ENCODE measurements at regions not wholly inside any gene's neighbourhood (a gene's known extent, or its start where the extent isn't known, plus 50 kb on each side); places are given as distances from the start of the nearest gene placed in this dataset.

DNA sequence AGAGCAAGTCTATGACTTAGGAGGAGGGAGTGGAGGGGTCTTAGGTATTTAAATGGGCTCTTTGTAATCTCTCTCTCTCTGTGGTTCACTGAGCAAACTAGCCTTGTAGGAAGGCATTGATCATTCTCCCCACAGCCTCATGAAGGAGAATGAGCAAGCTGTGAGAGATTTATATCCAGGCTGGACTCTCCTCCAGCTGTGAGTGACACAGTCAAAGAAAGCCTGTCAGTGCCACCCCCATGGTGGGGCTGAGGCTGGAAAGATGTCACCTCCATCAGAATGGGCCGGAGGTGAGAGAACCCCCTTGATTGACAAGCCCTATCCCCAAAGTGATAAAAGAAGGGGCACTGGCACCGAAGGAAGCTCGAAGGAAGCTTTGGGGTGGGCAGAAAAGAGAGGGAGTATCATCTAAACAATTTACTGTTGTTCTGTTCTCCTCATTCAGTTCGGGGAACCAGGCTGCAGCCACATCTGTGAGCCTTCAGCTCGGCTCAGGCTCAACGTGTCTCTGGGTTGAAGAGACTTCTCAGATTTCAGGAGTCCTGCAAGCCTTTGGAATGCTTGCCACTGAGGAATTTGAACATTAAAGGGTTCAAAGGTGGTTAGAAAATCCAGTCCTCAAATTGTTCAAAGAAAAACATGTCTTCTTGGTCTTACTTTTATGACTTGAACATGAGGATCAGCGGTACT, 538.2 kb upstream of the ZNF462 start:
- Histone ChIP-seq H3K4me1 (ENCODE audit: control insufficient read depth, insufficient read depth, low read length) (peaks cover 7% of the 10 kb centered on the region; the same call in 1 of the 2 replicates), H3K27me3 (ENCODE audit: control insufficient read depth, insufficient read depth, low read length) (no peaks in the 10 kb centered on the region), H3K9me3 (ENCODE audit: control insufficient read depth, insufficient read depth, low read depth, low read length) (no peaks in the 10 kb centered on the region), H3K4me3 (ENCODE audit: low read depth, low read length) (no peak overlapping the region), H3K9ac (ENCODE audit: low read length) (no peak overlapping the region), H3K36me3 (ENCODE audit: control insufficient read depth, insufficient read depth, low read length) (no peaks in the 10 kb centered on the region), H3K27ac (ENCODE audit: low read depth, low read length) (no peak overlapping the region)

DNA sequence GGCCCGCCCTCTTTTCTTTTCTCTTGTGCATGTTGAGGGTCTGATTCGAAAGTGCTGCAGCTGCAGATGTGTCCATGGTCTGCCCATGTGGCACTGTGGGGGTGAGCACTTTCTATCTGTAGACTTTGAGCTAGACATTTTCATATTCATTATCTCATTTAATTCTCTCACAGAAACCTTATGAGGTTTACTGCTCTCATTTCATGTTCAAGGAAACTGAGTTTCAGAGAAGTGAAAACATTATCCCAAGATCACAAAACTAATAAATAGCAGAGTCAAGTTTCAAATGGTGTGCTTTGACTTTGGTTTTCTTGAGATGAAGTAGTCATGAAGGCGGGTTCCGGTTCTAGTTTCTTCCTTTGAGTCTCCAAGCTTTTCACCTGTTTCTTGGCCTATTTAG, 536.5 kb upstream of the ZNF462 start:
- Histone ChIP-seq H3K27me3 (ENCODE audit: control insufficient read depth, insufficient read depth, low read length) (no peaks in the 10 kb centered on the region), H3K4me3 (ENCODE audit: low read depth, low read length) (no peak overlapping the region), H3K9ac (ENCODE audit: low read length) (no peak overlapping the region), H3K36me3 (ENCODE audit: control insufficient read depth, insufficient read depth, low read length) (no peaks in the 10 kb centered on the region), H3K4me1 (ENCODE audit: control insufficient read depth, insufficient read depth, low read length) (peaks cover 7% of the 10 kb centered on the region; the same call in 1 of the 2 replicates), H3K27ac (ENCODE audit: low read depth, low read length) (no peak overlapping the region), H3K9me3 (ENCODE audit: control insufficient read depth, insufficient read depth, low read depth, low read length) (no peaks in the 10 kb centered on the region)

DNA sequence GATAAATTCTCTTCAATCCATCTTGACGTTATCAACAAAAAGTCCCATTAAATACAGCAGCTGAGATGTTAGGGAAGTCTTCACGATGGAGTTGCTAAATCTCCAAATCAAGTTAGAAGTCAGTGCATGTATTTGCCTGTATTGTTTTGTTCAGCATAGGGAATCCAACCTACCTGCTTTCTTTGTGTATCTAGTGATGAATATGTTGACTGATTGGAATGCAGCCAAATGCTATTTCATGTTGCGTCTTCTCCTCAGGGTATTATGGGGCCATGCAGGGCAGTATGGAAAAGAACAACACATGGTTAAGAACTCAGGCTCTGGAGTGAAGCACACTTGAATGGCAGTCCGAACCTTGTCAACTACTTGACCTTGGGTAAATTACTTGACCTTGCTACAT, 529.5 kb upstream of the ZNF462 start:
- H3K4me1 ChIP-seq (ENCODE audit: control insufficient read depth, insufficient read depth, low read length) = no peaks in the 10 kb centered on the region
- no peak overlapping the region for H3K27ac ChIP-seq (ENCODE audit: low read depth, low read length)
- H3K36me3 ChIP-seq (ENCODE audit: control insufficient read depth, insufficient read depth, low read length) = no peaks in the 10 kb centered on the region
- no peak overlapping the region for H3K9ac ChIP-seq (ENCODE audit: low read length)
- no peaks in the 10 kb centered on the region for H3K9me3 ChIP-seq (ENCODE audit: control insufficient read depth, insufficient read depth, low read depth, low read length)
- no peak overlapping the region for H3K4me3 ChIP-seq (ENCODE audit: low read depth, low read length)
- no peaks in the 10 kb centered on the region for H3K27me3 ChIP-seq (ENCODE audit: control insufficient read depth, insufficient read depth, low read length)

DNA sequence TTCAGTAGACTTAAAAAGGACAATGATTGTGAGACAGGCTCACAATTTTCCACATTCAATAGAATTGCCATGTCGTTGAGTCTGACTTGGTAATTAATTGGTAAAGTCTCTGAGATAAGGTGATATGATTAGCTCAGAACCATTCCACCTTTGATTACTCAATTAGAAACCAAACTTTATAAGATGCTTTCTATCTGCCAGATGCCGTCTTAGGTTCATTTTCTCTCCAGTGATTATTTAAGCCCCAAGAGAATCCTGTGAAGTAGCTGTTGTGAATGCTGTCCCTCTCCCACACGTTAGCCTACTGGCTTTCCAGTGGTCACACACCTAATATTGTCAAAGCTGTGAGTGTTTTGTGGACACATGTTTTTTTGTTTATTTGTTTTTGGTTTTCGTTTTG, 528.9 kb upstream of the ZNF462 start:
- Histone ChIP-seq H3K4me1 (ENCODE audit: control insufficient read depth, insufficient read depth, low read length) (no peaks in the 10 kb centered on the region), H3K4me3 (ENCODE audit: low read depth, low read length) (no peak overlapping the region), H3K27me3 (ENCODE audit: control insufficient read depth, insufficient read depth, low read length) (no peaks in the 10 kb centered on the region), H3K9ac (ENCODE audit: low read length) (no peak overlapping the region), H3K36me3 (ENCODE audit: control insufficient read depth, insufficient read depth, low read length) (no peaks in the 10 kb centered on the region), H3K27ac (ENCODE audit: low read depth, low read length) (no peak overlapping the region), H3K9me3 (ENCODE audit: control insufficient read depth, insufficient read depth, low read depth, low read length) (no peaks in the 10 kb centered on the region)

DNA sequence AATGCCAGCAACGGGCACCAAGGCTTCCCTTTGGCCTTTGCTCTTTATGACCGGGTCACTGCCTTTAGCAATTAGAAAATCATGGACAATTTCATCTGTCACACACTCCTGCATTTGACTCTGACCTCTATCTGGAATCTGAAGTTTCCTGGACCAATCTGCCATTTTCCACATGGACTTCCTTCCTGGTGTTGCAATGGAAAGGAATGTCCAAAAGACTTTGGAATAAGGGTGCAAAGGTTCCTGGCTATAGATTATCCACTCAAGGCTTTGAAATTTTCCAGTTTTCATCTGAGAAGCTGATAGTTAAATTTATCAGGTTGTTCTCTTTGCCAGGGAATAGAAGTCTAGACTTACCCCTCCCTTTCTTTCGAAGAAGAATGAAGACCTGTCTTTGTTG, 523.1 kb upstream of the ZNF462 start:
- Histone ChIP-seq H3K27me3 (ENCODE audit: control insufficient read depth, insufficient read depth, low read length) (no peaks in the 10 kb centered on the region), H3K4me3 (ENCODE audit: low read depth, low read length) (no peak overlapping the region), H3K9ac (ENCODE audit: low read length) (no peak overlapping the region), H3K27ac (ENCODE audit: low read depth, low read length) (no peak overlapping the region), H3K36me3 (ENCODE audit: control insufficient read depth, insufficient read depth, low read length) (no peaks in the 10 kb centered on the region), H3K4me1 (ENCODE audit: control insufficient read depth, insufficient read depth, low read length) (no peaks in the 10 kb centered on the region), H3K9me3 (ENCODE audit: control insufficient read depth, insufficient read depth, low read depth, low read length) (no peaks in the 10 kb centered on the region)

DNA sequence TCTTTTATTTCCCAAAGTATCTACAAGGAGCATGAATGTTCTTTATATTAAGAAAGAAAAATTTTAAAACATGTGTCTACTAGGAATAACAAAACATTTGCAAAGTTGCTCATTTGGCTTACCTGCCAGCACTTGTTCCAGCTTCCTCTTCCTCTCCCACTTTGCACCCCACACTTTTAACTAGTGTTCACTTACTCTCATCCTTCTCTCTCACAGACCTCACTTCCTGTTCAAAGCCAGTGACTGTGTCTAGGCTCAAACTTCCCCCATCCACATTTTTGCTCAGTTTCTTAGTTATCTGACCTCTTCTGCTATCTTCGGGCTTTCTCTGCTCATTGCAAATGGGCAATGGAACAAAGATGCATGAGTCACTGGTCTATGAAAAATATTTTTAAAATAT, 512.2 kb upstream of the ZNF462 start:
- H3K4me1 ChIP-seq (ENCODE audit: control insufficient read depth, insufficient read depth, low read length) = no peaks in the 10 kb centered on the region
- no peak overlapping the region for H3K27ac ChIP-seq (ENCODE audit: low read depth, low read length)
- H3K9ac ChIP-seq (ENCODE audit: low read length) = no peak overlapping the region
- H3K36me3 ChIP-seq (ENCODE audit: control insufficient read depth, insufficient read depth, low read length) = no peaks in the 10 kb centered on the region
- H3K4me3 ChIP-seq (ENCODE audit: low read depth, low read length) = no peak overlapping the region
- no peaks in the 10 kb centered on the region for H3K9me3 ChIP-seq (ENCODE audit: control insufficient read depth, insufficient read depth, low read depth, low read length)
- no peaks in the 10 kb centered on the region for H3K27me3 ChIP-seq (ENCODE audit: control insufficient read depth, insufficient read depth, low read length)

DNA sequence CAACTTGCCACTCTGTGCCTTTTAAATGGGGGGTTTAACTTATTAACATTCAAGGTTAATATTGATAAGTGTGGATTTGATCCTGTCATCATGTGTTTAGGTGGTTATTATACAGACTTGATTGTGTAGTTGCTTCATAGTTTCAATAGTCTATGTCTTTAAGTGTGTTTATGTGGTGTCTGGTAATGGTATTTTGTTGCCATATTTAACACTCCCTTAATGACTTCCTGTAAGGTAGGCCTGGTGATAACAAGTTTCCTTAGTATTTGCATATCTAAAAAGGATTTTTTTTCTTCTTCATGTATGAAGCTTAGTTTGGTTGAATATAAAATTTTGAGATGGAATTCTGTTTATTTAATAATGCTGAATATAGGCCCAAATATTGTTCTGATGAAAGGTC, 506.0 kb upstream of the ZNF462 start:
- Histone ChIP-seq H3K27ac (ENCODE audit: low read depth, low read length) (no peak overlapping the region), H3K36me3 (ENCODE audit: control insufficient read depth, insufficient read depth, low read length) (no peaks in the 10 kb centered on the region), H3K9ac (ENCODE audit: low read length) (no peak overlapping the region), H3K4me3 (ENCODE audit: low read depth, low read length) (no peak overlapping the region), H3K27me3 (ENCODE audit: control insufficient read depth, insufficient read depth, low read length) (no peaks in the 10 kb centered on the region), H3K4me1 (ENCODE audit: control insufficient read depth, insufficient read depth, low read length) (no peaks in the 10 kb centered on the region), H3K9me3 (ENCODE audit: control insufficient read depth, insufficient read depth, low read depth, low read length) (no peaks in the 10 kb centered on the region)

DNA sequence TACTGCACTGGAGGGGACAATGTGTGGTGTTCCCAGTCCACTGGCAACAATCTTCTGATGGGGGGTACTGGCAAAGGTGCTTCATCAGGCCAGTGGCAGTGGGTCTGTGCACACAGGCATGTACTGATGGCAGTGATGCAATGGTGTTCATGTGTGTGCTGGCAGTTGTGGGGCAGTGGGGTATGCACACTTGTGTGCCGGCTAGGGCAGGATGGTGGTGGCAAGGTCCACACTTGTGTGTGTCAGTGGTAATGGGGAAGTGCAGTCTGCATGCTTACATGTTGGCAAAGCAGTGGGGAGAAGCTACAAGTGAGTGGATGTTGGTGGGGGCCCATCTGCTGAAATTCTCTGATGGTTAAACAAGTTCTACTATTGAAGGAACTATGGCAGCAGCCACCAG, 504.6 kb upstream of the ZNF462 start:
- Histone ChIP-seq H3K4me1 (ENCODE audit: control insufficient read depth, insufficient read depth, low read length) (no peaks in the 10 kb centered on the region), H3K27ac (ENCODE audit: low read depth, low read length) (no peak overlapping the region), H3K27me3 (ENCODE audit: control insufficient read depth, insufficient read depth, low read length) (no peaks in the 10 kb centered on the region), H3K9ac (ENCODE audit: low read length) (no peak overlapping the region), H3K9me3 (ENCODE audit: control insufficient read depth, insufficient read depth, low read depth, low read length) (no peaks in the 10 kb centered on the region), H3K36me3 (ENCODE audit: control insufficient read depth, insufficient read depth, low read length) (no peaks in the 10 kb centered on the region), H3K4me3 (ENCODE audit: low read depth, low read length) (no peak overlapping the region)

DNA sequence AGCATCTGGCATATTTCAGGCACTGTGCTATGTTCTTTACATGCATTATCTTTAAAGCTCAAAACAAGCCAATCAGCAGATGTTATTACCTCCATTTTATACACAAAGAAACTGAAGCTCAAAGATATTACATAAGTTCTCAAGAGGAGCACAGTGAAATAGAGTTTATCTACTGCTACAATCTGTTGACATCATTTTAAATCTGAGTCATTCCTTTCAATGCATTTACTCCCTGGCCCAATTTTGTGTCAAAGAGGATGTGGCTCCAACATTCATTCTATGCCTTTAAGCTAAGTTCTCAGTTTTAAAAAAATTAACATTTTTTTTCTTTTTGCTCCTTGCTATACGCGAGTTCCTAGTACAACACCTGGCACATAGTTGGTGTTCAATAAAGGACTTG, 486.3 kb upstream of the ZNF462 start:
- Histone ChIP-seq H3K4me3 (ENCODE audit: low read depth, low read length) (no peak overlapping the region), H3K27ac (ENCODE audit: low read depth, low read length) (no peak overlapping the region), H3K9ac (ENCODE audit: low read length) (no peak overlapping the region), H3K4me1 (ENCODE audit: control insufficient read depth, insufficient read depth, low read length) (no peaks in the 10 kb centered on the region), H3K27me3 (ENCODE audit: control insufficient read depth, insufficient read depth, low read length) (no peaks in the 10 kb centered on the region), H3K9me3 (ENCODE audit: control insufficient read depth, insufficient read depth, low read depth, low read length) (no peaks in the 10 kb centered on the region), H3K36me3 (ENCODE audit: control insufficient read depth, insufficient read depth, low read length) (no peaks in the 10 kb centered on the region)

DNA sequence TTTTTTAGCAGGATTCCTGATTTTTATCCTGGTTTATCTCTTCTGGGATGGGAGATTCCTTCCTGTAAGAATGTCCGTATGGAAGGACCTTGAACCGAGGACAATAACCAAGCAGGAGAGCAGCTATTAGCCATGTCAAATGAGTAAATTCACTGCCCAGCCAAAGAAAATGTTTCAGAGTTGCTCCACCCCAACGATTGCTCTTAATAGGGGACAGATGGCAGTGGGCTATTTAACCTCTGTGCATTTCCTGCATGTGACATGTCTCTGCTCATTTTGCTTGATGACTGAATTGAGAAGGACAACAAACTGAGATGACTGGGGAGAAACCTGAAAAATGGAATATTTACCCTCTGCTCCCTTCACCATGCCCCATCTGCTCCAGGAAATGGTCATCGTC, 479.9 kb upstream of the ZNF462 start:
- Histone ChIP-seq H3K9ac (ENCODE audit: low read length) (no peak overlapping the region), H3K27ac (ENCODE audit: low read depth, low read length) (no peak overlapping the region), H3K36me3 (ENCODE audit: control insufficient read depth, insufficient read depth, low read length) (no peaks in the 10 kb centered on the region), H3K4me3 (ENCODE audit: low read depth, low read length) (no peak overlapping the region), H3K9me3 (ENCODE audit: control insufficient read depth, insufficient read depth, low read depth, low read length) (no peaks in the 10 kb centered on the region), H3K27me3 (ENCODE audit: control insufficient read depth, insufficient read depth, low read length) (no peaks in the 10 kb centered on the region), H3K4me1 (ENCODE audit: control insufficient read depth, insufficient read depth, low read length) (no peaks in the 10 kb centered on the region)

DNA sequence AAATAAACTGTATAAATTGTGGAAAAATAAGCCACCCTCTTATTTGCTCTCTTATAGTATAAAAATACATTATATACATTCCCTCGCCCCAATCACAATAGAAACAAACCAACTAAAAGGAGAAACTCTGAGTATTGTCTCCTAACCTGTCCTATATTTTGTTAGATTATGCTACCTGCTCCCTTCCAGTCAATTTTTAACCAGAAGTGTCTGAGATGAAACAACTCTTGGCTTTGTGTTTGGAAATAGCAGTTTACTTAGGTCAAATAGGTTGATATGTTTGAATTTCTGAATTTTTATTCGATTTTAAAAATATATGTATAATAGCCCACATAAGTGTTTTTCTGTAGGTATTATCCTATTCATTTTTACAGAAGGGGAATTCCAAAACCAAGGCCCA, 475.0 kb upstream of the ZNF462 start:
- no peak overlapping the region for H3K27ac ChIP-seq (ENCODE audit: low read depth, low read length)

DNA sequence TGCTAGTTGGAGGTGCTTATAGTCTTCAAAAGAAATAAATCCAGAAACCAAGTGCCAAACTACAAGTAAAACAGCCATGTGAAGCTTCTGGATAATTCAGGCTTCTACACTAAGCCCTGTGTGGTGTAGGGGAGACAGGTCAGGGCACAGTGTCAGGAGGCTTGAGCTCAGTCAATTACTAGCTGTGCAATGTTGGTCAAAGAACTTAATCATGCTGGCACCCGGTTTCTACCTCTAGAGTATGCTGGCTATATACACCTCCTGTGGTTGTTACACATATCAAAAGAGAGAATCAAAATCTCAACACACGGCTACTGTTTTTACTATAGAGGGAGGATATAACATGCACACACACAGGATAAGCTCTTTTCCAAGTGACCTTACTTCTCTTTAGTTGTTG, 469.7 kb upstream of the ZNF462 start:
- no peaks in the 10 kb centered on the region for H3K9me3 ChIP-seq (ENCODE audit: control insufficient read depth, insufficient read depth, low read depth, low read length)
- no peaks in the 10 kb centered on the region for H3K4me1 ChIP-seq (ENCODE audit: control insufficient read depth, insufficient read depth, low read length)
- no peak overlapping the region for H3K27ac ChIP-seq (ENCODE audit: low read depth, low read length)
- no peaks in the 10 kb centered on the region for H3K36me3 ChIP-seq (ENCODE audit: control insufficient read depth, insufficient read depth, low read length)
- no peak overlapping the region for H3K9ac ChIP-seq (ENCODE audit: low read length)
- H3K4me3 ChIP-seq (ENCODE audit: low read depth, low read length) = no peak overlapping the region
- H3K27me3 ChIP-seq (ENCODE audit: control insufficient read depth, insufficient read depth, low read length) = no peaks in the 10 kb centered on the region

More for the DNA sequence above, 475.0 kb upstream of the ZNF462 start:
- Histone ChIP-seq H3K27me3 (ENCODE audit: control insufficient read depth, insufficient read depth, low read length) (no peaks in the 10 kb centered on the region), H3K9ac (ENCODE audit: low read length) (no peak overlapping the region), H3K4me3 (ENCODE audit: low read depth, low read length) (no peak overlapping the region), H3K36me3 (ENCODE audit: control insufficient read depth, insufficient read depth, low read length) (no peaks in the 10 kb centered on the region), H3K4me1 (ENCODE audit: control insufficient read depth, insufficient read depth, low read length) (no peaks in the 10 kb centered on the region), H3K9me3 (ENCODE audit: control insufficient read depth, insufficient read depth, low read depth, low read length) (no peaks in the 10 kb centered on the region)
